Gastroesophageal sphincter (tissue), 2 donors: ENCODE measurements at regions not wholly inside any gene's neighbourhood (a gene's known extent, or its start where the extent isn't known, plus 50 kb on each side); places are given as distances from the start of the nearest gene placed in this dataset.

Experiments
- POLR2A ChIP-seq, 2 donors: fragments of 450-650 bp; IDR thresholded peaks; one replicate each; pipeline ENCODE4 v1.6.1; 2017; ENCODE audit warnings: antibody characterized with exemption in 2 of 2, mild to moderate bottlenecking in 2 of 2, moderate library complexity in 1 of 2
- POLR2AphosphoS5 ChIP-seq: sonication (generic); formaldehyde crosslinking; IDR thresholded peaks from one replicate; pipeline ENCODE4 v1.6.1; 2017; ENCODE audit warnings: antibody characterized with exemption

GRCh38 chr2:221908518-221908917, 336.4 kb upstream of the EPHA4 start:
- TF ChIP-seq POLR2AphosphoS5 (no peak), POLR2A (IDR thresholded peaks at IDR 0.05) (no peak)
